NCI-H2196 (cell line): ENCODE measurements at regions not wholly inside any gene's neighbourhood (a gene's known extent, or its start where the extent isn't known, plus 50 kb on each side); places are given as distances from the start of the nearest gene placed in this dataset.

Experiments
- DNase-seq: peaks from one replicate; lab custom pipeline; 2025; ENCODE audit not compliant: unreplicated experiment; lab: John Stamatoyannopoulos, UW

- no peak for DNase-seq
These were observed 550.7 kb downstream of the TYW1 start for GRCh38 chr7:67547183-67547907.

- no peak for DNase-seq
These were observed 552.5 kb downstream of the TYW1 start for GRCh38 chr7:67549126-67549525.

- DNase-seq = no peak
These were observed 554.3 kb downstream of the TYW1 start for GRCh38 chr7:67550801-67551436.

GRCh38 chr7:67552738-67553137 is 556.1 kb downstream of the TYW1 start:
- no peak for DNase-seq

GRCh38 chr7:67553378-67553777 is 556.7 kb downstream of the TYW1 start:
- no peak for DNase-seq

- no peak for DNase-seq
These were observed 558.4 kb downstream of the TYW1 start for GRCh38 chr7:67554986-67555385.

GRCh38 chr7:67564959-67565358 is 568.3 kb downstream of the TYW1 start:
- DNase-seq = no peak

GRCh38 chr7:67566101-67566500 is 569.5 kb downstream of the TYW1 start:
- no peak for DNase-seq

GRCh38 chr7:67571026-67571545 is 574.5 kb downstream of the TYW1 start:
- DNase-seq = no peak

- DNase-seq = no peak
These were observed 577.0 kb downstream of the TYW1 start for GRCh38 chr7:67573639-67574038.

- DNase-seq = no peak
These were observed 592.0 kb downstream of the TYW1 start for GRCh38 chr7:67588631-67589030.

- no peak for DNase-seq
These were observed 592.5 kb downstream of the TYW1 start for GRCh38 chr7:67589183-67589582.

GRCh38 chr7:67590649-67591048 is 594.0 kb downstream of the TYW1 start:
- no peak for DNase-seq

GRCh38 chr7:67593794-67594193 is 597.2 kb downstream of the TYW1 start:
- peak; percentile 34 for DNase-seq

GRCh38 chr7:67595431-67596180 is 599.0 kb downstream of the TYW1 start:
- DNase-seq = no peak

GRCh38 chr7:67597161-67597560 is 600.5 kb downstream of the TYW1 start:
- DNase-seq = no peak

GRCh38 chr7:67598469-67598868 is 601.8 kb downstream of the TYW1 start:
- no peak for DNase-seq

- no peak for DNase-seq
These were observed 602.9 kb downstream of the TYW1 start for GRCh38 chr7:67599331-67600062.

GRCh38 chr7:67602246-67602887 is 605.7 kb downstream of the TYW1 start:
- no peak for DNase-seq

GRCh38 chr7:67604461-67605386 is 608.1 kb downstream of the TYW1 start:
- peak; percentile 8 for DNase-seq
